ENCODE measurements at regions not wholly inside any gene's neighbourhood (a gene's known extent, or its start where the extent isn't known, plus 50 kb on each side); places are given as distances from the start of the nearest gene placed in this dataset.
A peak's percentile ranks its signal among the peaks of the same experiment; 100 is the strongest.

- no peak for TF ChIP-seq EP300 (IDR thresholded peaks at IDR 0.05)
- no peak for TF ChIP-seq CTCF (IDR thresholded peaks at IDR 0.05)
- no peak for TF ChIP-seq POLR2AphosphoS5 (IDR thresholded peaks at IDR 0.05)
- no peak for TF ChIP-seq POLR2A (IDR thresholded peaks at IDR 0.05)
- H3K4me3 ChIP-seq: no peak overlapping the region
- 48 to 79% (median 70%) methylated on average over 1 of the region's 1 CpG for WGBS, 5 donors
- no peak for DNase-seq
- peaks cover 0 to 19% (median 16%) of the 10 kb centered on the region in 4 donors for H3K9me3 ChIP-seq
- intact Hi-C loops (cut with DNase I; ENCODE audit: low total_unique reads): no loop called here
- no peak overlapping the region for H3K27ac ChIP-seq
- H3K27me3 ChIP-seq: no peaks in the 10 kb centered on the region
- no peaks in the 10 kb centered on the region for H3K36me3 ChIP-seq
- no peaks in the 10 kb centered on the region for H3K4me1 ChIP-seq
Measured at GRCh38 chr4:163649557-163650091, 155.1 kb downstream of the TMA16 start.

GRCh38 chr4:163651761-163652160, 157.3 kb downstream of the TMA16 start:
- DNase-seq: no peak
- intact Hi-C loops (cut with DNase I; ENCODE audit: low total_unique reads): no loop called here
- Histone ChIP-seq H3K4me1 (no peaks in the 10 kb centered on the region), H3K27ac (no peak overlapping the region), H3K36me3 (no peaks in the 10 kb centered on the region), H3K9me3 (peaks cover 0 to 5% (median 1%) of the 10 kb centered on the region in 4 donors), H3K4me3 (no peak overlapping the region), H3K27me3 (no peaks in the 10 kb centered on the region)
- no peak for TF ChIP-seq EP300 (IDR thresholded peaks at IDR 0.05)
- TF ChIP-seq POLR2A (IDR thresholded peaks at IDR 0.05): no peak
- TF ChIP-seq POLR2AphosphoS5 (IDR thresholded peaks at IDR 0.05): no peak
- 54 to 83% (median 59%) methylated on average over 1 of the region's 1 CpG for WGBS, 5 donors

- no peak for TF ChIP-seq CTCF (IDR thresholded peaks at IDR 0.05)
- no peak for TF ChIP-seq POLR2AphosphoS5 (IDR thresholded peaks at IDR 0.05)
- no peak for TF ChIP-seq EP300 (IDR thresholded peaks at IDR 0.05)
- no peak for TF ChIP-seq POLR2A (IDR thresholded peaks at IDR 0.05)
- Histone ChIP-seq H3K27ac (no peak overlapping the region), H3K9me3 (peaks cover 2 to 10% (median 6%) of the 10 kb centered on the region in 4 donors), H3K36me3 (no peaks in the 10 kb centered on the region), H3K4me3 (no peak overlapping the region), H3K27me3 (no peaks in the 10 kb centered on the region), H3K4me1 (no peaks in the 10 kb centered on the region)
- intact Hi-C loops (cut with DNase I; ENCODE audit: low total_unique reads): no loop called here
- WGBS, 5 donors: 68 to 74% (median 69%) methylated on average over 2 of the region's 2 CpGs
- no peak for DNase-seq
Measured at GRCh38 chr4:163654621-163655020, 160.1 kb downstream of the TMA16 start.

- Histone ChIP-seq H3K4me3 (no peak overlapping the region), H3K4me1 (no peaks in the 10 kb centered on the region), H3K36me3 (no peaks in the 10 kb centered on the region), H3K27me3 (no peaks in the 10 kb centered on the region), H3K9me3 (peaks cover 2 to 10% (median 5%) of the 10 kb centered on the region in 4 donors), H3K27ac (no peak overlapping the region)
- intact Hi-C loops (cut with DNase I; ENCODE audit: low total_unique reads): no loop called here
- 81 to 93% (median 87%) methylated on average over 1 of the region's 1 CpG for WGBS, 5 donors
- no peak for TF ChIP-seq POLR2A (IDR thresholded peaks at IDR 0.05)
- no peak for TF ChIP-seq POLR2AphosphoS5 (IDR thresholded peaks at IDR 0.05)
- no peak for TF ChIP-seq CTCF (IDR thresholded peaks at IDR 0.05)
- no peak for TF ChIP-seq EP300 (IDR thresholded peaks at IDR 0.05)
- DNase-seq: no peak
Measured at GRCh38 chr4:163660636-163661035, 166.1 kb downstream of the TMA16 start.

GRCh38 chr4:163662768-163663167, 168.3 kb downstream of the TMA16 start:
- no peak overlapping the region for H3K4me3 ChIP-seq
- DNase-seq: no peak

More at GRCh38 chr4:163662768-163663167, 168.3 kb downstream of the TMA16 start:
- H3K27me3 ChIP-seq: no peaks in the 10 kb centered on the region
- H3K9me3 ChIP-seq: peaks cover 0 to 4% (median under 1%) of the 10 kb centered on the region in 4 donors
- intact Hi-C loops (cut with DNase I; ENCODE audit: low total_unique reads): no loop called here
- 47 to 53% (median 49%) methylated on average over 6 of the region's 6 CpGs for WGBS, 5 donors
- TF ChIP-seq POLR2AphosphoS5 (IDR thresholded peaks at IDR 0.05) (no peak), EP300 (IDR thresholded peaks at IDR 0.05) (no peak), POLR2A (IDR thresholded peaks at IDR 0.05) (no peak), CTCF (IDR thresholded peaks at IDR 0.05) (no peak)
- no peaks in the 10 kb centered on the region for H3K4me1 ChIP-seq
- H3K27ac ChIP-seq: peak overlapping the region in 1 of 5 donors; percentile 23
- no peaks in the 10 kb centered on the region for H3K36me3 ChIP-seq

Measured in stomach (tissue), 8 donors.